SH-SY5Y (cell line): ENCODE measurements at regions not wholly inside any gene's neighbourhood (a gene's known extent, or its start where the extent isn't known, plus 50 kb on each side); places are given as distances from the start of the nearest gene placed in this dataset.

Experiments used
- GATA2 ChIP-seq: IDR thresholded peaks from 2 replicates; pipeline ENCODE4 v1.6.1; 2011; ENCODE audit warnings: mild to moderate bottlenecking, low read depth, low read length
- GATA3 ChIP-seq: IDR thresholded peaks from 2 replicates; pipeline ENCODE4 v1.6.1; 2011; ENCODE audit warnings: low read depth, mild to moderate bottlenecking, low read length, moderate library complexity

GRCh38 chr18:78913395-78913794, 66.2 kb upstream of the SALL3 start:
- no peak for TF ChIP-seq GATA2
- TF ChIP-seq GATA3 = no peak
